ENCODE measurements at regions not wholly inside any gene's neighbourhood (a gene's known extent, or its start where the extent isn't known, plus 50 kb on each side); places are given as distances from the start of the nearest gene placed in this dataset.

GRCh38 chr4:30836231-30836630, 116.1 kb downstream of the PCDH7 start:
- DNase-seq: no peak
- intact Hi-C loops (cut with DNase I): no loop called here

GRCh38 chr4:30837131-30837539, 117.0 kb downstream of the PCDH7 start:
- DNase-seq: no peak
- intact Hi-C loops (cut with DNase I): no loop called here

GRCh38 chr4:30837861-30838260, 117.7 kb downstream of the PCDH7 start:
- intact Hi-C loops (cut with DNase I): no loop called here
- DNase-seq: no peak

- intact Hi-C loops (cut with DNase I): no loop called here
- DNase-seq: no peak
Measured at GRCh38 chr4:30838331-30838730, 118.2 kb downstream of the PCDH7 start.

DNA sequence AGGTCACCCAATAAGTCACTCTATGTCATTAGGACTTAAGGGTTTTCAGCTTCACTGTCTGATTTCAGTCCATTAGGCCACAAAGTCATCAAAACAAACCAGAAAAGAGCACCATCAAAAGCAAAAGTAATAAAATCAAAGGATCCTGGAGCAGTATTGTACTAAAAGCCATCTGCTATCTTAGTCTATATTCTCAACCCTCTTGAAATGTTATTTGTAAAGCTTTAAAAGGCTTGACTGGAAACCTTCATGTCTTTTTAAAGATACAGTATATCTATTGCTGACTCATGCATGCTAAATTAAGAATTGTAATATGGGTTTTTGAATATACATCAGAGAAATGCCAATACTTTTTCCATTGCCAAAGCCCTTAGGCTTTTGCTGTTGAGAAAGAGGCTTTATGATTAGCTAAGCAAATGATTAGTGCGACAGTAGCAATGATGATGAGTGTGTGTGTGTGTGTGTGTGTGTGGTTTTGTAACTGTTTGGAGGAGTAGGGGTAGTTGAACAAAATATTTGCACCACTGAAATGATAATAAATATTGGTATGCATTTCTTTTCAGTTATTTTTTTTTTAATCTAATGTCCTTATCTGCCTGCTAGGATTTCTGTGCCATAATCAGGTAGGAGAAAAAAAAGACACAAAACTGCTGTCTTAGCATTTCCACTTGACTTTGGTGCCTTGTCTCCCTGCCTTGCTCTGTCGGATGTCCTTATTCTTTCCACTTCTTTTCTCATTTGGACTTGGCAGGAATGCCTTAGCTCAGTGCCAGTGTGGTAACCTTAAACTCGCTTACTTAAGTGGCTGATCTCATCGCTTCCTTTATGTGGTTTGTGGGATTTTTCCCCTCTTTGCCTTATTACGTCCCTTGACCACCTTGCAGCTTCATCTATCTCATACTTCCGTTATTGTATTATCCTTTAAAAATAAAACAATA, 119.7 kb downstream of the PCDH7 start:
- DNase-seq: no peak
- intact Hi-C loops (cut with DNase I): no loop called here

DNA sequence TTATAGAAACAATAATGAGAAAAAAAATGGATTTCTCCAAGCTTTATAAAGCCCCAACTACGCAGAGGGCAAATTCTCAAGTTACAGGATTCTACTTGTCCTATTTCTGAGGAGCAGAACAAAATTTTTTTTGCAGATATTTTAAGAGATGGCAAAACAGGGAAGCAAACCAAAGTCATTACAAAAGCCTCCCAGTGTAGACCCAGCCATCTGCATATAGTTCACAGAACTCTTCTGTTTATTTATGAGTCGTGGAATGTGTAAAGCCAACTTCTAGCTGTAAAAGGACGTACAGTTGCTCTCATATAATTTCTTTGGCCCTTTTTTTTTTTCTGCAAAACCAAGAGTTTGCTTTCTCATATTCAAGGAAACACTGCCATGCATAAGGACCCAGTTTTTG, 120.4 kb downstream of the PCDH7 start:
- DNase-seq: no peak
- intact Hi-C loops (cut with DNase I): no loop called here

DNA sequence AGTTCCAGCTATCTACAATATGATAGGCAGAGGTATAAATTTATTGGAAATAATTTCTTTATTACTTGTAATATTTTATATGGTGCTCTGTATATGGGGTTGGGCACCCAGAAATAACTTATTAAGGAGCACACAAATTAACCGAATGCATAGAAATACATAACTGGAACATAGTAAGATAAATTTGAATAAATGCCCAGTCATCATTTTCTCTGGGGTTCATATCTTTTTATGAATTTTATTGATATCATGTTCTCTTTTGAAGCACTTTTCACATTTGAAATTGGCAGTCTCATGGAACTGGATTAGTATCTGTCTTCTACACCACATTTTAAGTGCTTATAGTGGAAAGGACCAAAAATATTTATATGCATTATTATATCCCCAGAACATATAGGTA, 122.0 kb downstream of the PCDH7 start:
- no peak for DNase-seq
- intact Hi-C loops (cut with DNase I): no loop called here

DNA sequence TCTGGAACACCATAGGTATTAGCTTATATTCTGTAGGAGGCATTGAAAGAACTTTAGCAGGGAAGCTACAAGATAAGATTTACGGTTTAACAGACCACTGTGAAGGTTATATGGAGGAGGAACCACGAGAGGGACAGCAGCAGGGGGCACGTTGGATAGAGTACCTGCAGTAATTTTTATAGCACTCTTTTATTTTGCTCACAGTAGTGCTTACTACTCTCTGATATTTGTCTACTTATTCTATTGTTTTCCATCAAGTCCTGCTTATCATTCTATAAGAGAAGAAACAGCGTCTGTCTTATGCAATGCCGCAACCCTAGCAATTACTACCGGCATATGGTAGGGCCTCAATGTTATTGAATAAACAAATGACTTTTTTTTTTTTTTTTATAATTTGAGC, 122.5 kb downstream of the PCDH7 start:
- intact Hi-C loops (cut with DNase I): no loop called here
- no peak for DNase-seq

GRCh38 chr4:30844861-30845582, 124.9 kb downstream of the PCDH7 start:
- no peak for DNase-seq
- intact Hi-C loops (cut with DNase I): no loop called here

DNA sequence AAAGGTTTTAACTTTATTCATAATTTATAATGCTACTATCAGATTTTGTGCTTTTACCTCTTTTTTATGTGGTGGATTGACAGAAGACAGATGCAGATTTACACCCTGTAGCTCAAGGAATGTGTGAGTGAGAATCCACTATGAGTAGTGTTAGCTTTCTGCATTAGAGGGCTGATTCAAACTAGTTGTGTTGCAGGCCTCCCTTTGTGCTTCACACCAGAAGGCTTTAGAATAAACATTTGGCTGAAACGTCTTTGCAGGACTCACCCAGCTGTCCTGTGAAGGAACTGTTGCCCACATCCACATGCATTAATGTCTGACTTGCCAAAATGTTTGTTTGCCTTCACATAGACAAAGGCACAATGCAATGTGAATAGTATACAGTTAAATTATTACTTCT, 127.0 kb downstream of the PCDH7 start:
- intact Hi-C loops (cut with DNase I): no loop called here
- DNase-seq: no peak

- intact Hi-C loops (cut with DNase I): no loop called here
- no peak for DNase-seq
Measured at GRCh38 chr4:30847958-30848357, 127.8 kb downstream of the PCDH7 start.

GRCh38 chr4:30854531-30854930, 134.4 kb downstream of the PCDH7 start:
- DNase-seq: no peak
- intact Hi-C loops (cut with DNase I): no loop called here

GRCh38 chr4:30855232-30855631, 135.1 kb downstream of the PCDH7 start:
- intact Hi-C loops (cut with DNase I): no loop called here
- DNase-seq: no peak

DNA sequence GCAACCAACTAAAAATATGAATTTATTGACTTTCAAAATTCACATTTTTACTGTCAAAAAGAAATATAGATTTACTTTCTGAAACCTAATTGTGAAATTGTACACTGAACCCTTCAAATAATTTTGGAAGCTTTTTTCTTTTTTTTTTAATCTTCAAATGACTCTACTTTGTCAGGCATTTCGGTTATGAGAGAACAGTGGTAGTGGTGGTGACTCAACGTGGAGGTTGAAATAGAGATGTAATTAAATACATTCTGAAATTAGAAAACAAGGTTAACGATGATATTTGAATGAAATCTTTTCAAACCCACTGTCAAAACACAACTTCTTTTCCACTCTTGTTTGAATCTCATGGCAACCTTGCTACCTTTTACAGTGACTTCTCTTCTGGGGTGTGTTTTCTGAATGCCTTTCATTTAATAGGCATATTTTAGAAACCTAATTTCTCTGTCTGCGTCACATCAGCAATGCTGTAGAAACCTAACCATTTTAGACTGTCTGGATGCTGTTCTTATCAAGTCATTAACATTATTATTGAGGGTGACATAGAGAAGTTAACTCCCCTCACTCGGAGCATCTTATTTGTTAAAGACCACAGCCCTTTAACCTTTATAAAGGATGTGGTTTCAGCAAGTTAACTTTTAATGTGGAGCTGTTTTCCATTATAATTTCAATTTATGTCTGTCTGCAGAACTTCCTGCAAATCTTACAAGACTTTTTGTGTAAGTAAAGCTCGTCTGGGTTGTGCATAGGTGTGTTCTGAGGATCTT, 136.8 kb downstream of the PCDH7 start:
- intact Hi-C loops (cut with DNase I): no loop called here
- DNase-seq: no peak

DNA sequence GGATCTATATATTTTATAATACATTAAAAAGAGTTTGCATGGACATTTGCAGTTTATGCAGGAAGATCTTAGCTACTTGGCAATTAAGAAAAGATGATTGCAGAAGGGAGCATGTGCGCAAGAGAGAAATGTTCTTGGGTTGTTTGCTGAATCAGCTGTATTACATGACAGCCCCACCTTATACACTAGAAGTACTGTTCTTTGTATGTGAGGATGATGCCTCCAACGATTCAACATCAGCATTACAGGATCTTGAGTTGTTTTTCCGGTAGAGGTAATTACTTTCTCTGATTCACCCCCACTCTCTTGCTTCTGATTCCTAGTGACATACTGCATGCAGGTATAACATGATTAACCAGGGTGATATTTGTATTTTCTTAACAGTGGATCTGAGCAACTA, 140.8 kb downstream of the PCDH7 start:
- intact Hi-C loops (cut with DNase I): no loop called here
- no peak for DNase-seq

DNA sequence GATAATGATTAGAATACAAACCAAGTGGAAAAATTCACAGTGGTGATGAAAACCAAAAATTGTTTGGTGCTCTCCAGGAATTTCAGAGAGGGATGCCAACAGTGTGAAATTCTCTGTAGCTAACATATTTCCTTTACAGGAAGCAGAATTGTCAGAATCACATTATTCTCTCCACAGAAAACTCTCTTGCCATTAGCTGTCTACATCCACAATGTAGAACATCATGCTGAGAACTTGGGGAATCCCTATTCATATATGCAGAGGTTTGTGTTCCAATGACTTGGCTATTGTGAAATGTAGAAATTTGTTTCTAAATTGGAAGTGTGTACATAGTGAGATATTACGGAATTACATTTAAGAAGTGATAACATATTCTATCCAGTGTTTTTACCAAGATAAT, 142.0 kb downstream of the PCDH7 start:
- no peak for DNase-seq
- intact Hi-C loops (cut with DNase I): no loop called here

- DNase-seq: no peak
- intact Hi-C loops (cut with DNase I): no loop called here
Measured at GRCh38 chr4:30863021-30863420, 142.9 kb downstream of the PCDH7 start.

DNA sequence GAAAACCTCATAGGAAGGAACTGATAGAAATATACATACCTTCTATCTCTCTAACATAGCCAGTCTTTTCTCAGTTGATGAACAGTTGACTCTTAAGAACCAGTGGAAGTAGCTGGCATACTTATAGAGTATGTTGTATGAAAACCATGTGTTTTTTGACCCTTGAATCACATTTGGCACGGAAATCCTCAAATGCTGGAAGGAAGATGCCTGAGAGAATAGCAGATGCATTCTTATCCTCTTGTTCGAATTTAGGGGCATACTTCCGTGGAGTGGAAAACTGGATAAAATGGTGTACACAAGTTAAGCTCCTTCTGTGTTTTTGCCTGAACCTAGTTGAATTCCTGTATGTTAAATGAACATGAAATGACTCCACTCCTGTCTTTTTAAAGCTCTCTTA, 145.5 kb downstream of the PCDH7 start:
- DNase-seq: no peak
- intact Hi-C loops (cut with DNase I): no loop called here

GRCh38 chr4:30866346-30866745, 146.2 kb downstream of the PCDH7 start:
- no peak for DNase-seq
- intact Hi-C loops (cut with DNase I): no loop called here

DNA sequence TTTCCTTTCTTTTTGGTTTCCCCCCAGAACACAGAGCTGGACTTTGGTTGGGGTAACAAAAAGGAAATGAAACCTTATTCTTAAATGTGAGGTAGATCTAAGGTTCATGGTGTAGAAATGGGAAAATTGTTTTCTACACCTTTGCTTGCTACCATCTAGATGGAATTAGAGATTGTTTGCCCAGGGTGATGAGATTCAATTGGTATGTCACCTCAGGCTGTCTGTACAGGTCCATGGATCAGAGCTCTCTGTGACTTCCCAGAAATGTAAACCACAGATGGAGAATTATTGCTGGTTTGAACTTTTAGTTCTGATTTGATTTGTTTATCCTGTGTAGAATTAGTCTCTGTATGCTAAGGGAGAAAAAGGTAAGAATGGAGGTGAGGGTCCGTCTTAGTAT, 146.7 kb downstream of the PCDH7 start:
- intact Hi-C loops (cut with DNase I): no loop called here
- DNase-seq: no peak

DNA sequence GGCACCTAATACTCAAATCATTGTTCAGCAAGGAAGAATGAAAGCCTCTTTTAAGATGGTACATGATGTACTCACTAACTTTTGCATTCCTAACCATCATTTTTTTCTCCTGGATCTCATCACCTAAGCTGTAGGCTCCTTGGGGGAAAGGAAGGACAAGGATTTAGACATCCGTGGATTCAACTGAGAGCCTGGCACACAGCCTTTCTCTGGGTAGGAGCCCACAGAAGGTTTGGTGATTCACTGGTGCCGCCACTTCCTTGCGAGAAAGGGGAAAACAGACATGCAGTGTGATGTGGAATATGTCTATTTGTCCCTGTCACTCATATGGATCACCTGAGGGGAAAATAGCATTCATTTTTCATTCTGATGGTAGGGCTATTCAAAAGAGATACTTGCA, 147.3 kb downstream of the PCDH7 start:
- intact Hi-C loops (cut with DNase I): no loop called here
- peak in 5 of 10 donors; percentile 19 to 69 (median 65) for DNase-seq
